ENCODE measurements at regions not wholly inside any gene's neighbourhood (a gene's known extent, or its start where the extent isn't known, plus 50 kb on each side); places are given as distances from the start of the nearest gene placed in this dataset.

DNA sequence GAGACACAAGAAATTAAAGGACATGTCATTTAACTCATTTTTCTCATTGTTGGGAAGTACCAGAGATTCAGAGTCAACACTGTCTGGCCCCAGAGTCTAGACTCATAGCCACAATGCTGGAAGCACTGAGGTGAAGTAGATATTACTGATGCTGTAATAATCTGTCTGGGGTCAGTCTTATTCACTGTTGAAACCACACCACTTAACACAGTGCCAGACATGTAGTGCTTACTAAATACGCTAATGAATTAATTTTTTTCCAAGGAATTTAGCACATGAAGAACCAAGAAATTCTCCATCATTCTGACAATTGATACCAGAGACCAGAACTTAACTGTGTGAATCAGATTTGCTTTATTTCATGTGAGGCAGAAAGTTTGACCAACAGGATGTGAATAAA is 150.8 kb upstream of the STAC start:
- DNase-seq (ENCODE audit: extremely low spot score, unreplicated experiment): no peak
- Mint-ChIP-seq H3K27me3 (ENCODE audit: unreplicated experiment) (peaks cover 9% of the 10 kb centered on the region), H3K36me3 (ENCODE audit: unreplicated experiment) (no peaks in the 10 kb centered on the region), H3K4me1 (ENCODE audit: unreplicated experiment) (no peaks in the 10 kb centered on the region), H3K9me3 (ENCODE audit: unreplicated experiment) (no peaks in the 10 kb centered on the region), H3K27ac (ENCODE audit: unreplicated experiment) (no peak overlapping the region), H3K4me3 (ENCODE audit: unreplicated experiment) (no peak overlapping the region)
- no peak for TF ChIP-seq CTCF (IDR thresholded peaks at IDR 0.05)

DNA sequence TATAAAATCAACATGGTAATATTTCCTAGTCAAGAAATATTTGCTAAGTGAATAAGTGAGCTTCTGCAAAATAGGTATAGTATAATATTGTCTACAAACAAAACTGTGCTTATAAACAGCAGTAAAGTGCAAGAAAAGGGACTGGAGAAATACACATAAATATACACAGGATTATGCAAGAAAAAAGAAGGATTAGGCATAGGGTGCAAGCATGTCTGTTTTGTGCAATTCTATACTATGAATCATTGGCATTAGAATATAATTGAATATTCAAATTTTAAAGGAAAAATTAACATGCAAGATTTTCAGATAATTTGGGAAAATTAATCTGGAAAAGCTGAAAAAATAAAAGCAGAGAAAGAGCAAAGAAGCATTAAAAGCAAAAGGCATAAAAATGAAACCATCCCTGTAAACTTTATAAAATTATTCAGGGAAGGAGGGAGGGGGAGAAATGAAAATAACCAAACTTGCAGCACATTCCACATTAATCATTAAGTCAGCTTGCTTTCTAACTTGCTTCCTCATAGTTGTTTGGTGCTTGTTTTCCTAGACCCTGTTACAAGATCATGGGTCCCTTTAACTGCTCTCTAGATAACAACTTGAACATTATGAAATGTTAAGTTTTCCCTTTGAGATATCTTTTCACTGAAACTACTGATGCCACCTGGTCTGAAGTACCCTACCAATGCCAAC is 147.4 kb upstream of the STAC start:
- H3K36me3 Mint-ChIP-seq (ENCODE audit: unreplicated experiment): no peaks in the 10 kb centered on the region
- peaks cover 14% of the 10 kb centered on the region for H3K9me3 Mint-ChIP-seq (ENCODE audit: unreplicated experiment)
- H3K27ac Mint-ChIP-seq (ENCODE audit: unreplicated experiment): no peak overlapping the region
- no peak for DNase-seq (ENCODE audit: extremely low spot score, unreplicated experiment)
- H3K27me3 Mint-ChIP-seq (ENCODE audit: unreplicated experiment): peaks cover 9% of the 10 kb centered on the region
- H3K4me1 Mint-ChIP-seq (ENCODE audit: unreplicated experiment): no peaks in the 10 kb centered on the region
- H3K4me3 Mint-ChIP-seq (ENCODE audit: unreplicated experiment): no peak overlapping the region
- no peak for TF ChIP-seq CTCF (IDR thresholded peaks at IDR 0.05)

GRCh38 chr3:36244728-36245127 is 135.6 kb upstream of the STAC start:
- no peaks in the 10 kb centered on the region for H3K27me3 Mint-ChIP-seq (ENCODE audit: unreplicated experiment)
- H3K9me3 Mint-ChIP-seq (ENCODE audit: unreplicated experiment): no peaks in the 10 kb centered on the region
- no peak for TF ChIP-seq CTCF (IDR thresholded peaks at IDR 0.05)
- DNase-seq (ENCODE audit: extremely low spot score, unreplicated experiment): no peak
- no peaks in the 10 kb centered on the region for H3K36me3 Mint-ChIP-seq (ENCODE audit: unreplicated experiment)
- H3K4me3 Mint-ChIP-seq (ENCODE audit: unreplicated experiment): no peak overlapping the region
- no peaks in the 10 kb centered on the region for H3K4me1 Mint-ChIP-seq (ENCODE audit: unreplicated experiment)
- no peak overlapping the region for H3K27ac Mint-ChIP-seq (ENCODE audit: unreplicated experiment)

DNA sequence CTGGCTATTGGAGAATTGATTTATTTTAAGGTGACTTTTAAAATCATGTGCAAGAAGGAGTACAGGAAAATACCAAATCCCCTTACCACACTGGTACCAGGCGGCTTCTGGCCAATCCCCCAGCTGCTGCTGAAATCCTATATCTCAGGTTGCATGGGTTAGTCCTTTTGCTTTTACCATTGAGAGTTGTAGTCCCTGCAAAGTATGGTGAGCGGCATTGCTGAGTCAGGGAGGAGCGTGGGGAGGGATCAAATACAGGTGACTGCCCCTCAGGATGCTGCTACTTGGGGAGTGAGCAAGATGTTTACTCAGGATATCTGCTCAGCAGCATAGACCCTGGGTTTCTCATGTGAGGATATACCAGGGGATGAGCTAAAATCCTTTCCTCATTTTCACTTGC is 131.9 kb upstream of the STAC start:
- peaks cover 22% of the 10 kb centered on the region for H3K9me3 Mint-ChIP-seq (ENCODE audit: unreplicated experiment)
- H3K36me3 Mint-ChIP-seq (ENCODE audit: unreplicated experiment): no peaks in the 10 kb centered on the region
- H3K27me3 Mint-ChIP-seq (ENCODE audit: unreplicated experiment): no peaks in the 10 kb centered on the region
- H3K4me1 Mint-ChIP-seq (ENCODE audit: unreplicated experiment): no peaks in the 10 kb centered on the region
- H3K27ac Mint-ChIP-seq (ENCODE audit: unreplicated experiment): no peak overlapping the region
- DNase-seq (ENCODE audit: extremely low spot score, unreplicated experiment): no peak
- no peak for TF ChIP-seq CTCF (IDR thresholded peaks at IDR 0.05)
- H3K4me3 Mint-ChIP-seq (ENCODE audit: unreplicated experiment): no peak overlapping the region

- Mint-ChIP-seq H3K9me3 (ENCODE audit: unreplicated experiment) (peaks cover 22% of the 10 kb centered on the region), H3K4me1 (ENCODE audit: unreplicated experiment) (no peaks in the 10 kb centered on the region), H3K4me3 (ENCODE audit: unreplicated experiment) (no peak overlapping the region), H3K27ac (ENCODE audit: unreplicated experiment) (no peak overlapping the region), H3K27me3 (ENCODE audit: unreplicated experiment) (peaks cover 3% of the 10 kb centered on the region), H3K36me3 (ENCODE audit: unreplicated experiment) (no peaks in the 10 kb centered on the region)
- DNase-seq (ENCODE audit: extremely low spot score, unreplicated experiment): no peak
- no peak for TF ChIP-seq CTCF (IDR thresholded peaks at IDR 0.05)
These were observed 130.1 kb upstream of the STAC start for GRCh38 chr3:36250191-36250590.
